GM18502 (cell line): ENCODE measurements at regions not wholly inside any gene's neighbourhood (a gene's known extent, or its start where the extent isn't known, plus 50 kb on each side); places are given as distances from the start of the nearest gene placed in this dataset.

ENCODE experiments used
- ATAC-seq: cut with Tn5 transposase; IDR thresholded peaks from one replicate; pipeline ENCODE4 v1.9.1; 2021; ENCODE audit warnings: mild to moderate bottlenecking; ENCODE audit not compliant: unreplicated experiment, poor library complexity

DNA sequence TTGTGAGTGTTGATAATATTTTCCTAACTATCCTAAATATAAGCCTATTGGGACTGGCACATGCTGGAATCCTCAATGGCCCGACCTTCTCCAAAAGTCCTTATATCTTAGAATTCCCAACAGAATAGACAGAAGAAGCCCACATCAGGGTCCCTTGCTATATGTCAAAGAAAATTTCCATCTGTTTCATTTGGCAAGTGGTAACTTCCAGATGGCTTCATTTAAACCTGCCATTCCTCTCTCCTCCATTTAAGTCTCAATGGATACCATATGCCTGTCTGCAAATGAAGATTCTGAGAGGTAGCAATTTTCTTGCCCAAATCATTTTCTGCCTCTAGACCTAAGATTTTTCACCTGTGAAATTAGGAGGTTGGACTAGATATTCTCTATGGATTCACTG is 73.1 kb upstream of the KCNA4 start:
- ATAC-seq, result no peak

DNA sequence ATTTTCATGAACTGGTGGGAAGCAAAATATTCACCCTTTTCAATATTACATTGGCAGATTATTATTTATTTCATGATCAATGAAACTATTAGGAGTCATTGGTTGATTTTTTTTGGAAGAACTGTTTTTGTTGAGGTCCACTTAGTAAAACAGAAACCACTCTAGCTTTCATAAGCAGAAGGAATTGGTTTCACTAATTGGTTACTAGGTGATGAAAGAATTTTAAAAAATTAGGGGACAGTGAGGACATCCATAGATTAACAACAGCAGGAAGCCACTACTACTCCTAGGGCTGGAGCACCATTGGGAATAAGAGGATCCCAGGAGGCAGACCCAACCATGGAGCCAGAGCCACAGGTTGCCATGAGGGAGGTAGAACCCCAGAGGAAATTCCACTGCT is 74.4 kb upstream of the KCNA4 start:
- ATAC-seq, result no peak

DNA sequence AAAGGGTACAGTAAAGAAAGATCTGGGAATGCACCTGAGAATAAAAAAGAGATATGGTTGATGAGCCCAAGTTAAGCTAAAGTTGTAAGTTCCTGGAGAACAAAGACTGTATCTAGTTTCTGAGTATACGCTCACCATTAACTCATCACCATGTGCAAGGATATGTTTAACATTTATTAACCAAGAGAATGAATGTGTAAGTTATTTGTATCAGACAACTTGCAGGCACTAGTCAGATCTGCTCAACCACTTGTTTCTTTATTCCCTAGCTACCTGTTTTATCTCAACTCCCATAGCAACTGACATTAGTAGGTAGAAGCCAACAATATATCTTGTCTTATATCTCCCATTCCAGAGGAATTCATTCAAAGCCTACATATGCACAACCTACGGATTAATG is 74.9 kb upstream of the KCNA4 start:
- ATAC-seq, result no peak

DNA sequence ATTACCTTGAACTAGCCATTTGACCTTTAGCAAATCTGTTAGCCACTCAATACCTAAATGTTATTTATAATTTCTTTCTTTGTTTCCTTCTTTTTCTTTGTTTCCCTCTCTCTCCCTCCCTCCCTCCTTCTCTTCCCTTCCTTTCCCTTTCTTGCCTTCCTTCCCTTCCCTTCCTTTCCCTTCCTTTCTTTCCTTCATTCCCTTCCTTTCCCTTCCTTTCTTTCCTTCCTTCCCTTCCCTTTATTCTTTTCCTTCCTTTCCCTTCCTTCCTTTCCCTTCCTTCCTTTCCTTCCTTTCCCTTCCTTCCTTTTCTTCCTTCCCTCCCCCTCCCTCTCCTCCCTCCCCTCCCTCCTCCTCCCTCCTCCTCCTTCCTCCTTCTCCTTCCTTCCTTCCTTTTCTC is 75.7 kb upstream of the KCNA4 start:
- ATAC-seq, result no peak

DNA sequence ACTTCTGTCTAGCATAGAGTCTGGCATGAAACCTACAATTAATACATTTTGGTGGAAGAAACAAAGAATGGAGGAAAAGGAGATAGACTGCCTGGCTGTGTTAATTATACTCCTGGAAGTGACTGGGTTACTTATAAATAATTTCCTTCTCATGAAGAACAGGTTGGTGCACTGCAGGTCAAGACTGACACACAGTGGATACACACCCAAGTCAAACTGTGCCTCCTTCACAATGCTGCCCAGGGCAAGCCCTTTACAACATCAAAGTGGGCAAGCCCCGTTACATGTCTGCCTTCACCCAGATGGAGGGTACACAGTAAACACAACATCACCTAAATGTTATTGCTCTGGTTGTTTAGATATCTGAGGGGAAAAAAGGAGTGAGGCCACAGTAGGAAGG is 83.7 kb upstream of the KCNA4 start:
- no peak for ATAC-seq

DNA sequence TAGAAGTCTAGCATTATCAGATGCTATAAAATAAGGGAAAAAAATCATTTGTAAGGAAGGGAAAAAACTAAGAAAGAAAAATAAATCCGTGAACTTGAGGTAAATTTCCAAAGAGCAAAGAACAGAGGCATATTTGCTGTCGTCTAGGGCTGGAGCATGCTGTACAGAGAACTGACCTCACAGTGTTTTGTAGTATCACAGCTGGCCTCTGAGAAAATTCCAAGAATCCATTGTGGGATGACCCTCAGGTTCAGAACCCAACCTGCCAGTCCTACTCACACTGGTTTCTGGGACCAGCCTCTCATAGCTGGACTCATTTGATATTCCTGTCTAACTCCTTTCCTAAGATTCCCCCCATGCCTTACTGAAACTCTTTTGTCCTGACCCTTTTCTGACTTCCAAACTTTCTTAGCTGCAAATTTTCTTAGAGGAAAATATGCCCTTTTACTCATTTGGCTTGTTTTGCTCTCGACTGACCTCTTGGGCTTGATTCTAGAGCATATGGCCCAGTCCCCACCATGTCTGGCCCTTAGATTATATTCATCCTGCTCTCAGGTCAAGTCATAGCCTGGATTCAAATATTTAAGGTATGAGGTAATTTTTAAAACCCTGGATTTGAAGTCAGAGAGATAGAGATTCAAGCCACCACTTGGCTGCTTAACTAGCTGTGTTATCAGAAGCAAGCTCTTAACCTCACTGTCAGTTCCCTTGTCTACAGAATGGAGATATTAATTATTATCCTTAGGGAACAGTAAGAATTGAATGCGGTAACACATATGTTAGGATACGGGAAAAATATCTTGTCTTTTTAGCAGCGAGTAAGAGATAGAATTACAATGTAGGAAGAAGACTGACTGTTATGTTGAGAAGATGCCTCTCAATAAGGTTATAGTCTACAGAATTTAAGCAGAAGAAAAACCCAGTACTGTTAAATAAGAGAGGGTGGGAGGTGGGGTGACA is 89.7 kb upstream of the KCNA4 start:
- no peak for ATAC-seq

DNA sequence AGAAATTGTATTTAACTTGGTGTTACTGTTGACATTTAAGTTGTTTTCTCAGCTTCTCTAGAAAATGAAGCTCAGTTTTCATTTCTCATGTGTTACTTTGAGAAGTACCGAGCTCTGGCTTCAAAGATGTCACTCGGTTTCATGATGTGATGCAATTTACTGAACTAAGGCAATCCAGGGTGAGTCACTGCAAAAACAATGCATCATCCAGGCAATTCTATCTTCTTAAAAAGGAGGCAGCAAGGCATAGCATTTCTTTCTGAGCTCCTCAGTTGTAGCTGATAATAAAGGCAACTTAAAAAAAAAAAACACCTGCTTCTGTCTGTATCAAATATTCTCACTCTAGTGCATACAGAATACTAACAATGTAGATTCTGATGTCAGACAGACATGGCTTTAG is 91.1 kb upstream of the KCNA4 start:
- ATAC-seq, result no peak

DNA sequence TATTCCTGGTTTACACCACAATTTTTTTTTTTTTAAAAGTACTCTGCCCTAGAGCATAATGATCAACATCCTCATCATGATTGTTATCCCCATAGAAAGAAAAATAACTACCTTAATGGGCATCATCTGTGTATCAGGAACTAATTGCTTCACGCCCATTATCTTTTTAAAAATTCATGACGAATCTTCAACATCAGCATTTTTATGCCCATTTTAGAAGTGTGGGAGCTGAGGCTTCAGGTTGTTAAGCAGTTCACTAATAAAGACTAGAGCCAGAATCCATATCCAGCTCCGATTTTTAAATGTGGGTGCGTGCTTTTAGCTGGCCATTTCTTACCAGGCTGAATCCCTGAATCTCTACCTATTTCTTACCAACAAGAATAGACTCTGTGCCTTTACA is 92.9 kb upstream of the KCNA4 start:
- no peak for ATAC-seq

DNA sequence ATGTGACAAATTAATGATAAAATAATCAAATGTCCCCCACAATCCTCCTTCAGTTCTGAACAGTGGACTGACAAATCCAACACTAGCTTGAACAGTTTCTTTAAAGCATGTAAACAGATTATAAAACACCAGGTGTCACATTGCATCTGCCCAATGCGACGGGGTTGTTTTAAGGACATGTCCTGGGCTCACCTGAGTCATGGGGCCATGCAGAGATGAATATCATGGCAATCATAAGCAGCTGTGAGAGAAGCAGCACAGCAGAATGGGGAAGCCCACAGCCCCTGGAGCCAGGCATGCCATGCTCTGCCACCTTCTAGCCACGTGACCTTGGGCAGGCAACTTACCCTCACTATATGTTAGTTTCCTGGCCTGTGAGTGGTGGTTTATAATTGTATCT is 93.9 kb upstream of the KCNA4 start:
- no peak for ATAC-seq

DNA sequence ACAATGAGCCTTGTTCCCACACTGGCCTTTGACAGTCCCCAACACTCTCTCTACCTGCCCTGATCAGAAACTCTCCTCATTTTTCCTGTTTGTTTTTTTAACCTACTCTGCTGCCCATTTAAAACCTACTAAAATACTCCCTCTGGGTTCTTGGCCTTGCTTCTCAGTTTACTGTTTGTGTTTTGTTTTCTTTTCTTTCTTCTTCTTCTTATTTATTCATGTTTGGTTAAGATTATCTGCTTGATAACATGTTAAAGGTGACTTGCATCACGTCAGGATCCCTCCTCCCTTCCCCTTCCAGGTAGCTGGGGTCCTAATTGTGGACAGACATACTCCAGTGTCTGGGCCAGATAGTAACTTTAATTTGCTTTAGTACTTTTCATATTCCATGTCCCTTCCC is 95.0 kb upstream of the KCNA4 start:
- no peak for ATAC-seq

DNA sequence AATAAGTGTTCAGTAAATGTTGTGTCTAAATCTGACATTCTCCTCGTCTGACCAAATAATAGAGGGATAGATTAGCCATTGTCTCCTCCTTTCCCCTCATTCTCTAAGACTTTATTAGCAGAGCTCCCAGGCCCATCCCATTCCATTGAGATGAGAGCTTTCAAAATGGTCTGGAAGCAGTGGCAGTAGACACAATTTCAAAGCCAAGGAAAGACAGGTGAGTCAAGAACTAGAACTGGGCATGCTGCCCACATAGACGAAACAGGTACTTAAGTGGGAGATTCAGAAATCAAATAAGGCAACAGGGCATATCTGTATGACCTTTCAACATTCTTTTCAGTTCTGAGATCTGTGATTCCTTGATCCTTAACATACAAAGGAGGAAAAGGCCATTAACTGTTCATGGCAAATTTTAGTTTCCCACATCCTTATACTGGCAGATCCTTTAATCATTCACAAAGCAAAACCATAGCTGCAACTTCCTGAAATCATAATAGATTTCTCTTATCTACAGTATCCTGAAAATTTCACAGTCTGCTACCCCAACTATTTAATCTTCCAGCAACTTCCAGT is 96.6 kb upstream of the KCNA4 start:
- ATAC-seq, result no peak

DNA sequence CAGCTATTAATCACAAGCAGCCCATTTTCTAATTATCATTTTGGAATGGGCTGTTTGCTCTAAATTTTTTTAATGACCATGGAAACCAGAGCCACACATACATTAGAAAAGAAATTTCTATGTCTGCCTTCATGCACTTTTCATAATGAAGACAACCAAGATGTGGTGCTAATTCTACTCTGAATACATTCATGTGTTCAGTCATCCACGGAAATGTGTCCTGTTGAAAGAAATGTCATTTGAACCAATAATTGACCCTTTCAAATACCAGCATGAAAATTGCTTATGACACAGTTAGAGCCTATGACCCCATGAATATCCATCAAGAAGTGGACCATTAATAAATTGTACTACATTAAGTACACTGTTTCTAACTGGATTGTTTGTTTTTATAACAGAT is 99.7 kb upstream of the KCNA4 start:
- no peak for ATAC-seq

DNA sequence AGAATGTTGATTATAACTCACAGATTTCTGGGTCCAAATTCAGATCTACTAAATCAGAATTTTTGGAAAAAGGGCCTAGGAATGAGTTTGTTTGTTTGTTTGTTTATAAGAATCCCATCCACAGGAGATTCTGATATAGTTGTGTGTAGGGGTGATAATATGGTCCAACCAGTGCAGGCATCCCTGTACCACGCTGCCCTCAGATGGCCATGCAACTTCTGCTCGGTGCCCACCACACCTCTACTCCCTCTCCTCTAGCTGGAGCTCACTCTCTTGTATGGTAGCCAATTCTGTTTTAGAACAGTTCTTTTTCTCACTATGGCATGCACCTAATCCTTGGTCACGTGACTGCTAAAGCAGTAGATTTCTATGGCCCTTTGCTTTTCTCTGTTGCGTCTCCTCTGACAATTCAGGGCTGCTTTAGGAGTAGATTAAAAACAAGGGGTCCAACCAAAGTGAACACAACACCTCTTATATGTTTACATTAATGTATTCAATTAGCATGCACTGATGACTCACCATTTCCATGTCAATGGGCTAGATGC is 103.3 kb upstream of the KCNA4 start:
- no peak for ATAC-seq

DNA sequence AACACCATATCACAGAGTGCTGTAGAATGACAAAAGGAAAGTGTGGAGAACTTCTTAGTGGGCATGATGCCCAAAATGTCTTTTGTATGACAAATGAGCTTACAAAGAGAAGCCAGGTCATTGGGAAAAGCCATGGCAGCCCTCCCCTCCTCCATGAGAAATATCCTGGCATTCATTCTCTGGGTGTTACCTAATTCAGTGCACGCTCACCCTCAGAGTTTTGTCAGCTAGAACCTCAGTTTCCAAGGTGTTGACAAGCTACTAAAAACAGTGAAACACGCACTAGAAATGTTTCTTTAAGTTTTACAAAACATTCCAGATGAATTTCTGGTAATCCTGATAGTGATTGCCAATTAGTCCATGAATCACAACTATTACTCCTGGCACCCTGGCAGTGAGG is 105.4 kb upstream of the FSHB start:
- no peak for ATAC-seq

DNA sequence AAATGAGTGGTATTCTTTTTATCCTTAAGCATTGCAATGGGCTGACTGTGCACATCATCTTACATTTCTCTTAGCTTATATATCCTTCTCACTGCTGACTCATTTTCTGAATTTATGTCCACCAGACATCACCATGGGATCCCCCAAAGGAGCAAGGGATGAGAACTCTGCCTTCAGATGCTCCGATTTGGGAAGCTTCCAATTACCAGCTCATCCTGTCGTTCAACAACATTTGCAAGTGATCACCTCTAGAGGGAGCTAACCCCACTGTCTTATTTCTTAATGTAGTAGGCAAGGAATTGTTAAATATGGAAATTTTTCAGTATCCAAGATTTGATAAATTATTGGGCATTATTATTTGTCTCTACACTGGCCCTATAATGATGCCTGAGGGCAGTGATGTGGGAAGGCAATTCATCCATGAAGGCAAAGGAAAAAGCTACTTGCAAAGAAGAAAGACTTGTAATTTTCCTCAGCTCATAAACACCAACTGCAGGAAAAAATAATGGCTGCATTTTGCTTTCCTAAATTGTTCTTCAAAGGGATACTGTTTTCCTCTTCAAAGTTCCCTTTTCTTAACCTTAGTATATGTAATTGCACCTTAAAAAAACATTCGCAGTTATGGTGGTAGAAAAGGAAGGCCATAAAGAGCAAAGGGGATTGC is 102.4 kb upstream of the FSHB start:
- peak; percentile 59 for ATAC-seq

DNA sequence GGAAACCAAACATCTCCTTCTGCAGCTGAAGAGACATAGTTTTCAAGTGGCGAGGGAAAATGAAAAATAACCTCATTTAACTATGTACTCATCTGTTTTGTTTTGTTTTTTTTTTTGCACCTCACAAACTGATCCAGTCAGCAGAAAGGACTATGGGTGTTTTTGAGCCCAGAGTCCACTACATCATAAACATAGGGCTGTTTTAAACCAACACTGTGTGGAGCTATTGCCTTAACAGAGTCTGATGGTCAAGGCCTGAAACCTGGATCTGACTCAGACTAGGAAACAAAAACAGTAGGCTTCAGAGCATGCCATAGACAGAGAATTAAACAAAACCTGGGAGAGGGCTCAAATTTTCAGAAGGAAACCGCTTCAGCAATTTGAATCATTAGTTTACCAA is 99.3 kb upstream of the FSHB start:
- no peak for ATAC-seq

DNA sequence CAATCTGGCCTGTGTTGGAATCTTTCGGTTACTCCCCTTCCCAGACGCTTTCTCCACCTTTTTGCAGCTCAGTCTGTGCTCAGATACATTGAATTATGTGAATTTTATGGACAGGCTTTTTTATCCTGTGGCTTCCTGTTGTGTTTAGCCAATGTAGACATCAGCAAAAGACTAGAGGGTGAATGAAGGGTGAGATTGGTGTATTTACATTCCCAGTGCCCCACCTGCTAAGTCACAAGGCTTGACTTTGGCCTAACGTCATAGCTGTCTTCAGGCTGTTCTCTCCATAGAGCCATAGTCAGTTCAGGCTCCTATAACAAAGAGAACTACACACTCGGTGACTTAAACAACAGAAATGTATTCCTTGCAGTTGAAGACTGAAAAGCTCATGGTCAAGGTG is 97.5 kb upstream of the FSHB start:
- no peak for ATAC-seq

DNA sequence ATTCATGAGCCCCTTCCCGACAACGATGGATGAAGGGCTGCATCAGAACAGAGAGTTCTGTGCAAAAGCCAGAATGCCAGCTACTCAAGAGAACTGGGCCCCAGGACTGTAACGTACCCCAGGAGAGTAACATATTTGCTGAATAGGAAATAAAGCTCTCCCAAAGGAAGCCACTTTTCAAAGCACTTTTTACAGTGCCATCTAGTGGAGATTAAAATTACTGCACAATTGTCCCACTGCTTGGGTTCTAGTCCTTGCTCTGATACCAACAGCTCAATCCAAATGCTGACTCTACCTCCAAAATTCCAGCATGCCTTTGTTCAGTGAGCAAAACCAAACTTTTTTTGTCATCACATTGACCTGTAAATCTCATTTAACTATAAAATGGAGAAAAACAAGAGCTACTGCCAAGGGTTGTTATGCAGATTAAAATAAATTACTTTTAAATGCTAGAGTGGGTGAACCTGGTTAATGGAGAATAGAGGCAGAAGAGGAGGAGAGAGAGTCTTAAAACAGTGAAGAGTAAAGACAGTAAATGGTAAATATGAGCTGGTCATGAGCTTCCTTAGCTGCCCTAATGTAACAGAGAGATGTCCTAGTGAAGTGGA is 87.6 kb upstream of the FSHB start:
- peak; percentile 76 for ATAC-seq

DNA sequence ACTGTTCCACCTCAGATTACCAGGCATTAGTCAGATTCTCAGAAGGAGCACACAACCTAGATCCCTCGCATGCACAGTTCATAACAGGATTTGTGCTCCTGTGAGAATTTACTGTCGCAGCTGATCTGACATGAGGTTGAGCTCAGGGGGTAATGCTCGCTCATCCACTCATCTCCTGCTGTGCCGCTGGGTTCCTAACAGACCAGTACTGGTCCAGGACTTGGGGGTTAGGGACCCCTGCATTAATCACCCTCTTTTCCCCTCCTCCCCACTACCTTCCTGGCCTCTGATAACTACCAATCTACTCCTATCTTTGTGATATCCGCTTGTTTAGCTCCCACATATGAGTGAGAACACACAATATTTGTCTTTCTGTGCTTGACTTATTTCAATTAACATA is 83.5 kb upstream of the FSHB start:
- no peak for ATAC-seq

DNA sequence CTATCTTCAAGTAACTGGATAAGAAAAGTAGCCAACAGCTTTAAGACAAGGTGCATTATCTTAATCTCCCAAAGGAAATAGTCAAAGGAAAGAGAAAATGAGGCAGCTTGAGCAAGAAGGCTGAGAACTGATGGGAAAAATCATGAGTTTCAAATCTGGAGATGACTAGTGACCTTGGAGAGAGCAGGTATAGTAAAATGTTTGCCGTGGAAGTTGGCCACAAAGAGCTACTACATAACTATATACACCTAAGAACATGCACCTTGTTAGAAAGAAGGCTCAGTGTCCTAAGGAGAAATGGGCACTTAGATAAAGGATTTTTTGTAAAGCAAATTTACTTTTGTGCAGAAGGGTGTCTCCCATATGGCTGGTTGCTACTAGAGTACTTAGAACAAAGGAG is 80.8 kb upstream of the FSHB start:
- ATAC-seq, result no peak

DNA sequence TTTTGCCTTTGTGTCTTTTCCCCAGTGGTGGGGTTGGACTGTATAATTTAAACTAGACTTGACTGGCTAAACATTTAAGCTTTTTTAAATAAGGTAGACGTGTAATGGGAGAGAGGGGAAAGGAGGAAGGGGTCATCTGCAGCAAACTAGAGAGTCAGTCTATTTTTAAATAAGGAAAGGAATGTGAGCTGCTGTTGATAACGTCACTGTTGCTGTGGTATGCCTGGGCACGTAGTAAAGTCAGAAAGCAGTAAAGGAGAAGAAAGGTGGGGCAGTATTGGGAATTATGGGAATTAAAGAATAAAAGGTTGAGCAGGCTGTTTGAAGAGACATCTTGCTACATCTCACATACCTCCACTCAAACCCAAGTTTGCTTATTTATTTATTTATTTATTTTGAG is 80.4 kb upstream of the FSHB start:
- no peak for ATAC-seq
